Parathyroid adenoma (tissue), 2 donors: ENCODE measurements at regions not wholly inside any gene's neighbourhood (a gene's known extent, or its start where the extent isn't known, plus 50 kb on each side); places are given as distances from the start of the nearest gene placed in this dataset.

Experiments
- H2AFZ ChIP-seq: fragments of 300-600 bp; sonication (generic); one replicate; pipeline ENCODE4 v1.7.0; 2017; ENCODE audit warnings: antibody characterized with exemption, mild to moderate bottlenecking
- H3K27ac ChIP-seq: fragments of 300-600 bp; sonication (generic); one replicate; pipeline ENCODE4 v1.7.0; 2017
- H3K27me3 ChIP-seq: fragments of 300-600 bp; sonication (generic); one replicate; pipeline ENCODE4 v1.7.0; 2017; ENCODE audit warnings: low read length; ENCODE audit not compliant: control insufficient read depth, insufficient read depth
- H3K36me3 ChIP-seq: fragments of 300-600 bp; sonication (generic); one replicate; pipeline ENCODE4 v1.7.0; 2017; ENCODE audit warnings: low read length; ENCODE audit not compliant: control insufficient read depth, insufficient read depth
- H3K4me1 ChIP-seq: fragments of 300-600 bp; sonication (generic); one replicate; pipeline ENCODE4 v1.7.0; 2017; ENCODE audit warnings: control low read depth
- H3K4me2 ChIP-seq: fragments of 300-600 bp; sonication (generic); one replicate; pipeline ENCODE4 v1.7.0; 2017; ENCODE audit warnings: low read length
- H3K4me3 ChIP-seq: fragments of 300-600 bp; sonication (generic); one replicate; pipeline ENCODE4 v1.7.0; 2017; ENCODE audit warnings: low read depth, low read length
- H3K79me2 ChIP-seq: fragments of 300-600 bp; sonication (generic); one replicate; pipeline ENCODE4 v1.7.0; 2017; ENCODE audit warnings: control low read depth
- H3K9ac ChIP-seq: fragments of 300-600 bp; sonication (generic); one replicate; pipeline ENCODE4 v1.7.0; 2017; ENCODE audit warnings: mild to moderate bottlenecking
- H3K9me3 ChIP-seq: fragments of 300-600 bp; sonication (generic); one replicate; pipeline ENCODE4 v1.7.0; 2017; ENCODE audit warnings: low read length; ENCODE audit not compliant: control insufficient read depth
- CTCF ChIP-seq: fragments of 300-600 bp; sonication (generic); IDR thresholded peaks from one replicate; pipeline ENCODE4 v1.7.0; 2017; ENCODE audit warnings: antibody characterized with exemption, mild to moderate bottlenecking
- donor health status: primary hyperparathyroidism.

GRCh38 chr6:23647045-23647444 lies 479.0 kb upstream of the NRSN1 start:
- H2AFZ ChIP-seq, result no peak overlapping the region
- no peak overlapping the region for H3K9ac ChIP-seq
- H3K27me3 ChIP-seq, result no peaks in the 10 kb centered on the region
- peaks cover 16% of the 10 kb centered on the region for H3K4me1 ChIP-seq
- no peaks in the 10 kb centered on the region for H3K79me2 ChIP-seq
- H3K9me3 ChIP-seq, result no peaks in the 10 kb centered on the region
- H3K4me2 ChIP-seq, result no peak overlapping the region
- H3K36me3 ChIP-seq, result no peaks in the 10 kb centered on the region
- no peak overlapping the region for H3K4me3 ChIP-seq
- H3K27ac ChIP-seq, result no peak overlapping the region
- TF ChIP-seq CTCF, result no peak

GRCh38 chr6:23650676-23651075 lies 475.3 kb upstream of the NRSN1 start:
- no peak for TF ChIP-seq CTCF
- Histone ChIP-seq H3K4me2 (no peak overlapping the region), H3K36me3 (no peaks in the 10 kb centered on the region), H3K4me1 (peaks cover 19% of the 10 kb centered on the region), H3K9ac (no peak overlapping the region), H3K4me3 (no peak overlapping the region), H2AFZ (peak overlapping the region; percentile 77), H3K27me3 (no peaks in the 10 kb centered on the region), H3K9me3 (no peaks in the 10 kb centered on the region), H3K79me2 (no peaks in the 10 kb centered on the region), H3K27ac (peak overlapping the region; percentile 61)

DNA sequence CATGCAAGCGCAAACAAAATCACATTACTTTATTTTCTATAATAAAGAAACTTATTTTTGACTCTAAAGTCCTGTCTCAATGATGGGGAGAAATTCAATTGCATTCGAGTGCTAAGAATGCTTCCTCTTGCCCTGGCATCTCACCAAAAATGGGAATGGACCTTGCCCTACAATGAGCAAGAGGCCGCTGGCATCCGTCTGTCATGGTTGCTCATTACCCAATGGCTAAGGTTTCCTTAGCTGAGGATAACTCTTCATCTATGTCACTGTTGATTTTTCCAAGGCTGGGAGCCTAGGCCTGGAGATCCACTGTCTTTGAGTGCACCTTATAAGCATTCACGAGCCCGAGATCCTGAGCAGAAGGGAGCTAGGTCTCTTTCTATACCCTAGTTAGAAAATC lies 471.3 kb upstream of the NRSN1 start:
- TF ChIP-seq CTCF, result no peak
- Histone ChIP-seq H3K9me3 (no peaks in the 10 kb centered on the region), H2AFZ (peak overlapping the region; percentile 57), H3K9ac (no peak overlapping the region), H3K27me3 (no peaks in the 10 kb centered on the region), H3K79me2 (no peaks in the 10 kb centered on the region), H3K4me2 (no peak overlapping the region), H3K4me3 (no peak overlapping the region), H3K36me3 (no peaks in the 10 kb centered on the region), H3K27ac (no peak overlapping the region), H3K4me1 (peaks cover 45% of the 10 kb centered on the region)

DNA sequence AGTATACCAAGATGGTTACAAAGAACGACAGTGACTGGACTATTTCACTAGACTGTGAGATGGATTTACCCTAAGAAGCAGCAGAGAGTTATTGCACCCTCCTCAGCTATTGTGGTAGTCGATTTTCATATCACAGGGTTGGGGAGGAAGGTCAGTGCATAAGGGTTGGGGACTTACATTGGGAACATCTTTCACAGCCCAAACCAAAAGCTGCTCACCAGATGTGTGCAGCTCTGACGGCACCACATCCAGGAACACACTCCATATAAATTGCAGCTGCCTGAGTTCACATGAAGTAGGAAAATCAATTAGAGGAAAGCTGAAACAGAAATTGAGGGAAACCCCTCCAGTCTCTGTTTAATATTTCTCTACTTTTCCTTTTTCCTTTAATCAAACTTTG lies 470.5 kb upstream of the NRSN1 start:
- no peak overlapping the region for H3K4me2 ChIP-seq
- H3K9ac ChIP-seq, result no peak overlapping the region
- no peaks in the 10 kb centered on the region for H3K9me3 ChIP-seq
- peak overlapping the region; percentile 57 for H2AFZ ChIP-seq
- peaks cover 40% of the 10 kb centered on the region for H3K4me1 ChIP-seq
- H3K79me2 ChIP-seq, result no peaks in the 10 kb centered on the region
- H3K27me3 ChIP-seq, result no peaks in the 10 kb centered on the region
- H3K4me3 ChIP-seq, result no peak overlapping the region
- no peak for TF ChIP-seq CTCF
- H3K36me3 ChIP-seq, result no peaks in the 10 kb centered on the region
- peak overlapping the region; percentile 17 for H3K27ac ChIP-seq
